K562 (cell line): ENCODE measurements at regions not wholly inside any gene's neighbourhood (a gene's known extent, or its start where the extent isn't known, plus 50 kb on each side); places are given as distances from the start of the nearest gene placed in this dataset.

Experiments used
- ATAC-seq: fragments of 200-7000 bp; cut with Tn5 transposase; 3 replicates; pipeline ENCODE4 v1.9.1; 2020; ENCODE audit warnings: moderate library complexity
- BruUV-seq: library from RNA; stranded (reverse); fragments of 400-500 nt; replicated peaks from 2 replicates; lab custom pipeline; 2021; lab: Mats Ljungman, UMichigan
- CTCF ChIA-PET: fragments of 300-600 bp; formaldehyde crosslinking; extraction: SDS; loops from one replicate; lab custom pipeline; 2021; ENCODE audit warnings: low intra/inter-chr PET ratio; lab: Yijun Ruan, JAX
- POLR2A ChIA-PET: fragments of 300-600, 350-650 bp; sonication (Branson Sonifier 250); formaldehyde crosslinking; extraction: SDS; loops from one replicate; lab custom pipeline; 2021; ENCODE audit warnings: antibody characterized with exemption, inconsistent platforms; lab: Yijun Ruan, JAX
- DNase-seq, 4 experiments: peaks; one replicate each; pipeline versions ENCODE4 v3.0.0 to v3.0.0-alpha.2; 2011 to 2018; ENCODE audit warnings: low spot score in 3 of 4, mixed read lengths in 3 of 4; ENCODE audit errors: extremely low read depth in 1 of 4
- FAIRE-seq: peaks from 2 replicates; lab custom pipeline; 2011; peaks lifted over from hg19 to GRCh38; lab: Jason Lieb, UNC
- H2AFZ ChIP-seq: 2 replicates; pipeline ENCODE4 v1.6.0; 2011; ENCODE audit warnings: low read depth, low read length, control low read depth, inconsistent platforms
- H3K27ac ChIP-seq: fragments of 200-600 bp; 3 replicates; pipeline ENCODE4 v1.8.0; 2011; ENCODE audit warnings: low read depth, mild to moderate bottlenecking, control low read depth, inconsistent platforms, low read length, moderate library complexity, mixed read lengths; ENCODE audit errors: extremely low read depth
- H3K27me3 ChIP-seq, 2 experiments: fragments of 300-600 bp in 1 of 2; 2 replicates in 1 of 2; 3 replicates in 1 of 2; pipeline versions ENCODE4 v1.6.0 to v1.8.0; 2011; ENCODE audit warnings: inconsistent platforms in 2 of 2, low read length in 2 of 2, mild to moderate bottlenecking in 1 of 2, mixed read lengths in 1 of 2, moderate library complexity in 1 of 2; ENCODE audit not compliant: control insufficient read depth in 2 of 2, insufficient read depth in 2 of 2
- H3K36me3 ChIP-seq: fragments of 300-600 bp; 3 replicates; pipeline ENCODE4 v1.8.0; 2011; ENCODE audit warnings: mild to moderate bottlenecking, low read length, inconsistent platforms; ENCODE audit not compliant: control insufficient read depth, insufficient read depth
- H3K4me1 ChIP-seq, 2 experiments: fragments of 200-600 bp in 1 of 2; replicated peaks in 1 of 2; 2 replicates in 1 of 2; 3 replicates in 1 of 2; pipeline versions ENCODE4 v1.5.1 to v1.8.0; 2011; ENCODE audit warnings: inconsistent platforms in 2 of 2, low read length in 2 of 2, mild to moderate bottlenecking in 1 of 2, mixed read lengths in 1 of 2, moderate library complexity in 1 of 2; ENCODE audit not compliant: control insufficient read depth in 2 of 2, insufficient read depth in 2 of 2
- H3K4me2 ChIP-seq: 2 replicates; pipeline ENCODE4 v1.6.1; 2011; ENCODE audit warnings: low read length, control low read depth, inconsistent platforms, mixed read lengths; ENCODE audit not compliant: insufficient read depth
- H3K4me3 ChIP-seq: fragments of 200-600 bp; sonication (generic), shearing (Covaris generic); 2 replicates; pipeline ENCODE4 v1.5.1; 2016; ENCODE audit warnings: control low read depth, inconsistent platforms
- H3K79me2 ChIP-seq: fragments of 200-600 bp; 3 replicates; pipeline ENCODE4 v1.8.0; 2011; ENCODE audit warnings: low read length, inconsistent platforms; ENCODE audit not compliant: control insufficient read depth, insufficient read depth
- H3K9ac ChIP-seq, 2 experiments: 2 replicates each; pipeline versions ENCODE4 v1.6.0 to v1.6.1; 2011; ENCODE audit warnings: low read depth in 2 of 2, low read length in 2 of 2, control low read depth in 1 of 2, inconsistent platforms in 1 of 2, mild to moderate bottlenecking in 1 of 2, mixed read lengths in 1 of 2; ENCODE audit not compliant: insufficient read depth in 1 of 2
- H3K9me1 ChIP-seq: one replicate; pipeline ENCODE4 v1.6.0; 2011; ENCODE audit warnings: inconsistent platforms, mild to moderate bottlenecking, low read length, moderate library complexity; ENCODE audit not compliant: control insufficient read depth, insufficient read depth
- H3K9me3 ChIP-seq: replicated peaks from 2 replicates; pipeline ENCODE4 v1.5.1; 2011; ENCODE audit warnings: low read depth, low read length, inconsistent platforms; ENCODE audit not compliant: control insufficient read depth, insufficient read depth
- H4K20me1 ChIP-seq: replicated peaks from 2 replicates; pipeline ENCODE4 v1.6.1; 2011; ENCODE audit warnings: low read length, inconsistent platforms, mixed read lengths; ENCODE audit not compliant: control insufficient read depth, insufficient read depth
- ARID2 ChIP-seq: fragments of 450-650 bp; IDR thresholded peaks from 2 replicates; pipeline ENCODE4 v1.6.1; 2017; ENCODE audit warnings: antibody characterized with exemption, mild to moderate bottlenecking
- DIDO1 ChIP-seq: fragments of 450-650 bp; IDR thresholded peaks from 2 replicates; pipeline ENCODE4 v1.6.1; 2016; ENCODE audit warnings: low read depth, missing biosample characterization, missing genetic modification characterization
- NFXL1 ChIP-seq: fragments of 450-650 bp; formaldehyde crosslinking; IDR thresholded peaks from 2 replicates; pipeline ENCODE4 v1.4.0; 2021; ENCODE audit warnings: mild to moderate bottlenecking
- SPI1 ChIP-seq: IDR thresholded peaks from 2 replicates; pipeline ENCODE4 v1.6.1; 2011; ENCODE audit warnings: low read depth, low read length, control low read depth, borderline replicate concordance
- TCF3 ChIP-seq: sonication (generic); formaldehyde crosslinking; IDR thresholded peaks from 2 replicates; pipeline ENCODE4 v1.4.0; 2020; ENCODE audit warnings: mild to moderate bottlenecking, missing genetic modification reagents
- ZFPM2 ChIP-seq: fragments of 250-450 bp; sonication (Bioruptor Pico); IDR thresholded peaks from 2 replicates; pipeline ENCODE4 v1.5.1; 2022; ENCODE audit warnings: mild to moderate bottlenecking
- ZNF165 ChIP-seq: fragments of 250-450 bp; sonication (Bioruptor Pico); IDR thresholded peaks from 2 replicates; pipeline ENCODE4 v1.4.0; 2020; ENCODE audit warnings: borderline replicate concordance
- ZNF175 ChIP-seq: fragments of 200-800 bp; sonication (Bioruptor generic); IDR thresholded peaks from 2 replicates; pipeline ENCODE4 v1.6.1; 2016; ENCODE audit warnings: low read depth, mild to moderate bottlenecking, missing genetic modification characterization, missing compliant biosample characterization
- WGBS: fragments of 100-300 bp; shearing (Covaris generic); methylation state at CpG from one replicate; pipeline ENCODE4 v1.1.6; 2016; ENCODE audit warnings: low coverage, mixed read lengths; ENCODE audit not compliant: insufficient coverage; ENCODE audit errors: missing lambda C conversion rate; 5-methylcytosine and 5-hydroxymethylcytosine counted together
- in situ Hi-C: fragments of 300-500 bp; cut with MboI; formaldehyde crosslinking; loops from 4 replicates; pipeline ENCODE4 v1.15.0; 2018; ENCODE audit warnings: inconsistent platforms, mixed read lengths
- intact Hi-C: fragments of 100-400 bp; cut with micrococcal nuclease; formaldehyde crosslinking; loops from 2 replicates; pipeline ENCODE4 v1.14.2; 2022
- TF ChIP-seq, protein P1 (sequence below): fragments of 450-650 bp; IDR thresholded peaks from 2 replicates; pipeline ENCODE4 v1.6.1; 2017; ENCODE audit warnings: mild to moderate bottlenecking, moderate library complexity
- TF ChIP-seq, protein P2 (sequence below): sonication (generic); formaldehyde crosslinking; IDR thresholded peaks from 2 replicates; pipeline ENCODE4 v1.8.0; 2022; ENCODE audit warnings: mild to moderate bottlenecking, missing genetic modification reagents
- TF ChIP-seq, protein P3 (sequence below): fragments of 450-650 bp; formaldehyde crosslinking; IDR thresholded peaks from 2 replicates; pipeline ENCODE4 v1.4.0; 2022; ENCODE audit warnings: mild to moderate bottlenecking, moderate library complexity

DNA sequence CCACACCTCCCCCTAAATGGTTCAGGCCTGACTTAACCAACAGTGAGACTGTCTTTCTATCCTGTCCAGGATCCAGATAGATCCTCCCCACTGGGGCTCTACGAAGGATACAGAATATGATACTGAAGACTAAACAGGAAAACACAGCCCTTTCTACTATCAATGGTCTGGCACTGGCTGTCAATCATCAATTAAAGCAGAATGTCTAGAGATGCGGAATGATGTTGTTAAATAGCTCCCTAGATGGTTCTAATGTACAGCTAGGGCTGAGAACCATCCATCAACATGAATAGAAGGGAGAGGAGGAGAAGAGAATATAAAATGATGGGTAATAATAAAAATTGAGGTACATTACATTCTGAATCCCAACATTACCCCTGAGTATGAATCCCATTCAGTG, 314.3 kb upstream of the CELF2 start:
- H3K36me3 ChIP-seq, result no peaks in the 10 kb centered on the region
- no TSS peak for BruUV-seq
- no peak for FAIRE-seq
- ChIA-PET POLR2A (no interaction called here), CTCF (no interaction called here)
- intact Hi-C loops (no loop called here), in situ Hi-C loops (no loop called here)
- 5% methylated on average over 2 of the region's 2 CpGs for WGBS
- TF ChIP-seq ZNF165 (CRISPR knock-in tag), result no peak
- TF ChIP-seq DIDO1 (tag), result no peak
- no peak for TF ChIP-seq TCF3 (CRISPR knock-in tag)
- TF ChIP-seq ZFPM2 (CRISPR knock-in tag), result no peak
- no peak for TF ChIP-seq ARID2
- H3K9me3 ChIP-seq, result no peaks in the 10 kb centered on the region
- no peaks in the 10 kb centered on the region for H3K4me1 ChIP-seq
- no peaks in the 10 kb centered on the region for H3K9me1 ChIP-seq
- H3K4me3 ChIP-seq, result no peak overlapping the region
- no peak for DNase-seq
- no peak overlapping the region for H3K9ac ChIP-seq
- no peaks in the 10 kb centered on the region for H3K79me2 ChIP-seq
- no peak overlapping the region for H2AFZ ChIP-seq
- H4K20me1 ChIP-seq, result no peaks in the 10 kb centered on the region
- no peak overlapping the region for H3K27ac ChIP-seq
- no peaks in the 10 kb centered on the region for H3K27me3 ChIP-seq
- no peak overlapping the region for H3K4me2 ChIP-seq
- ATAC-seq, result no peak

DNA sequence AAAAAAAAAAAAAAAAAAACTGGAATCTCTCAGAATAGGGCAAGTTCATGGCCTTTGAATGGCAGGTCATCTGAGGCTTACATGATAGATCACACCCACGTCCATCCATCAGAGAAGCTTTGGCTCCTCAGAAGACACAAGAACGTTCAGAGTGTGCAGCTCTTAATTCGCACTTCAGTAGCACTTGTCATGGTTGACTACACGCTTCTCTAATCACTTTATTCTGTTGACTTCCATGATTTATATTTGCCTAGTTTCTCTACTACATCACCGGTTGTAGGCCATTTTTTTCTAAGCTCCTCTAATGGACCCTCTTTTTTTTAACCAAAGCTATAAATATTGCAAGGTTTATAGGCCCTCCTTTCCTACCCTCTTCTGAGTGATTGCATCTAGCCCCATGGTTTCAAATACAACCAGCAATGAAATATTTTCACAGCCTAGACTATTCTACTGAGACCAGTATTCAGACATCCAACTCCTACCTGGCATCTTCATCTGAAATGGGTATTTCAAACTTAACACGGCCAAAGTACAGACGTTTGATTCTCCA, 305.4 kb upstream of the CELF2 start:
- Histone ChIP-seq H2AFZ (no peak overlapping the region), H3K9ac (no peak overlapping the region), H3K4me3 (no peak overlapping the region), H3K27me3 (no peaks in the 10 kb centered on the region), H3K27ac (no peak overlapping the region), H3K9me3 (no peaks in the 10 kb centered on the region), H3K4me2 (no peak overlapping the region), H4K20me1 (no peaks in the 10 kb centered on the region), H3K4me1 (no peaks in the 10 kb centered on the region), H3K36me3 (no peaks in the 10 kb centered on the region), H3K9me1 (no peaks in the 10 kb centered on the region), H3K79me2 (no peaks in the 10 kb centered on the region)
- intact Hi-C loops (no loop called here), in situ Hi-C loops (no loop called here)
- DNase-seq, result no peak
- POLR2A ChIA-PET, result no interaction called here
- CTCF ChIA-PET, result no interaction called here
- WGBS, result 0% methylated on average over 7 of the region's 7 CpGs
- FAIRE-seq, result no peak
- BruUV-seq, result no TSS peak
- ATAC-seq, result no peak
- TF ChIP-seq SPI1 (no peak), NFXL1 (CRISPR knock-in tag) (no peak), ZNF175 (CRISPR knock-in tag) (no peak)
- TF ChIP-seq, protein P1, sequence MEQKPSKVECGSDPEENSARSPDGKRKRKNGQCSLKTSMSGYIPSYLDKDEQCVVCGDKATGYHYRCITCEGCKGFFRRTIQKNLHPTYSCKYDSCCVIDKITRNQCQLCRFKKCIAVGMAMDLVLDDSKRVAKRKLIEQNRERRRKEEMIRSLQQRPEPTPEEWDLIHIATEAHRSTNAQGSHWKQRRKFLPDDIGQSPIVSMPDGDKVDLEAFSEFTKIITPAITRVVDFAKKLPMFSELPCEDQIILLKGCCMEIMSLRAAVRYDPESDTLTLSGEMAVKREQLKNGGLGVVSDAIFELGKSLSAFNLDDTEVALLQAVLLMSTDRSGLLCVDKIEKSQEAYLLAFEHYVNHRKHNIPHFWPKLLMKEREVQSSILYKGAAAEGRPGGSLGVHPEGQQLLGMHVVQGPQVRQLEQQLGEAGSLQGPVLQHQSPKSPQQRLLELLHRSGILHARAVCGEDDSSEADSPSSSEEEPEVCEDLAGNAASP, result no peak
- TF ChIP-seq, protein P2, sequence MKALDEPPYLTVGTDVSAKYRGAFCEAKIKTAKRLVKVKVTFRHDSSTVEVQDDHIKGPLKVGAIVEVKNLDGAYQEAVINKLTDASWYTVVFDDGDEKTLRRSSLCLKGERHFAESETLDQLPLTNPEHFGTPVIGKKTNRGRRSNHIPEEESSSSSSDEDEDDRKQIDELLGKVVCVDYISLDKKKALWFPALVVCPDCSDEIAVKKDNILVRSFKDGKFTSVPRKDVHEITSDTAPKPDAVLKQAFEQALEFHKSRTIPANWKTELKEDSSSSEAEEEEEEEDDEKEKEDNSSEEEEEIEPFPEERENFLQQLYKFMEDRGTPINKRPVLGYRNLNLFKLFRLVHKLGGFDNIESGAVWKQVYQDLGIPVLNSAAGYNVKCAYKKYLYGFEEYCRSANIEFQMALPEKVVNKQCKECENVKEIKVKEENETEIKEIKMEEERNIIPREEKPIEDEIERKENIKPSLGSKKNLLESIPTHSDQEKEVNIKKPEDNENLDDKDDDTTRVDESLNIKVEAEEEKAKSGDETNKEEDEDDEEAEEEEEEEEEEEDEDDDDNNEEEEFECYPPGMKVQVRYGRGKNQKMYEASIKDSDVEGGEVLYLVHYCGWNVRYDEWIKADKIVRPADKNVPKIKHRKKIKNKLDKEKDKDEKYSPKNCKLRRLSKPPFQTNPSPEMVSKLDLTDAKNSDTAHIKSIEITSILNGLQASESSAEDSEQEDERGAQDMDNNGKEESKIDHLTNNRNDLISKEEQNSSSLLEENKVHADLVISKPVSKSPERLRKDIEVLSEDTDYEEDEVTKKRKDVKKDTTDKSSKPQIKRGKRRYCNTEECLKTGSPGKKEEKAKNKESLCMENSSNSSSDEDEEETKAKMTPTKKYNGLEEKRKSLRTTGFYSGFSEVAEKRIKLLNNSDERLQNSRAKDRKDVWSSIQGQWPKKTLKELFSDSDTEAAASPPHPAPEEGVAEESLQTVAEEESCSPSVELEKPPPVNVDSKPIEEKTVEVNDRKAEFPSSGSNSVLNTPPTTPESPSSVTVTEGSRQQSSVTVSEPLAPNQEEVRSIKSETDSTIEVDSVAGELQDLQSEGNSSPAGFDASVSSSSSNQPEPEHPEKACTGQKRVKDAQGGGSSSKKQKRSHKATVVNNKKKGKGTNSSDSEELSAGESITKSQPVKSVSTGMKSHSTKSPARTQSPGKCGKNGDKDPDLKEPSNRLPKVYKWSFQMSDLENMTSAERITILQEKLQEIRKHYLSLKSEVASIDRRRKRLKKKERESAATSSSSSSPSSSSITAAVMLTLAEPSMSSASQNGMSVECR (CRISPR knock-in tag), result no peak
- TF ChIP-seq, protein P3, sequence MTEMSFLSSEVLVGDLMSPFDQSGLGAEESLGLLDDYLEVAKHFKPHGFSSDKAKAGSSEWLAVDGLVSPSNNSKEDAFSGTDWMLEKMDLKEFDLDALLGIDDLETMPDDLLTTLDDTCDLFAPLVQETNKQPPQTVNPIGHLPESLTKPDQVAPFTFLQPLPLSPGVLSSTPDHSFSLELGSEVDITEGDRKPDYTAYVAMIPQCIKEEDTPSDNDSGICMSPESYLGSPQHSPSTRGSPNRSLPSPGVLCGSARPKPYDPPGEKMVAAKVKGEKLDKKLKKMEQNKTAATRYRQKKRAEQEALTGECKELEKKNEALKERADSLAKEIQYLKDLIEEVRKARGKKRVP (CRISPR knock-in tag), result no peak
